GM12878 (cell line): ENCODE measurements at regions not wholly inside any gene's neighbourhood (a gene's known extent, or its start where the extent isn't known, plus 50 kb on each side); places are given as distances from the start of the nearest gene placed in this dataset.

Experiments
- ATAC-seq: fragments of 200-7000 bp; cut with Tn5 transposase; 3 replicates; pipeline ENCODE4 v1.9.1; 2020; ENCODE audit warnings: mild to moderate bottlenecking, moderate library complexity
- BruUV-seq: library from RNA; stranded (reverse); fragments of 400-500 nt; replicated peaks from 2 replicates; lab custom pipeline; 2021; lab: Mats Ljungman, UMichigan
- CTCF ChIA-PET: fragments of 300-600 bp; sonication (Branson Sonifier 250); formaldehyde crosslinking; extraction: SDS; loops from one replicate; lab custom pipeline; 2021; ENCODE audit warnings: inconsistent platforms; lab: Yijun Ruan, JAX
- POLR2A ChIA-PET: fragments of 350-600 bp; formaldehyde crosslinking; extraction: SDS; loops from one replicate; lab custom pipeline; 2021; ENCODE audit warnings: inconsistent platforms; lab: Charles Lee
- RAD21 ChIA-PET: fragments of 300-600 bp; sonication (Branson Sonifier 250); formaldehyde crosslinking; loops from one replicate; lab custom pipeline; 2023; ENCODE audit warnings: antibody characterized with exemption; ENCODE audit not compliant: unreplicated experiment; lab: Charles Lee
- SMC1A ChIA-PET: fragments of 300-600 bp; sonication (Branson Sonifier 250); formaldehyde crosslinking; loops from one replicate; lab custom pipeline; 2023; ENCODE audit not compliant: unreplicated experiment, uncharacterized antibody; lab: Charles Lee
- DNase-seq: peaks from one replicate; pipeline ENCODE4 v3.0.0-alpha.2; 2011; ENCODE audit warnings: low read depth, low spot score
- FAIRE-seq: peaks from 3 replicates; lab custom pipeline; 2011; peaks lifted over from hg19 to GRCh38; lab: Jason Lieb, UNC
- H2AFZ ChIP-seq: 2 replicates; pipeline ENCODE4 v1.6.0; 2011; ENCODE audit warnings: low read depth, low read length, control low read depth; ENCODE audit not compliant: control insufficient read depth
- H3K27ac ChIP-seq: 2 replicates; pipeline ENCODE4 v1.5.1; 2011; ENCODE audit warnings: control low read depth; ENCODE audit not compliant: control insufficient read depth, insufficient read depth
- H3K27me3 ChIP-seq, 2 experiments: replicated peaks in 1 of 2; 2 replicates each; pipeline versions ENCODE4 v1.6.0 to v1.6.1; 2011; ENCODE audit warnings: low read length in 1 of 2; ENCODE audit not compliant: control insufficient read depth in 2 of 2, insufficient read depth in 2 of 2
- H3K36me3 ChIP-seq, 2 experiments: 2 replicates each; pipeline ENCODE4 v1.5.1; 2011; ENCODE audit warnings: low read length in 1 of 2; ENCODE audit not compliant: control insufficient read depth in 2 of 2, insufficient read depth in 2 of 2
- H3K4me1 ChIP-seq: 2 replicates; pipeline ENCODE4 v1.6.1; 2011; ENCODE audit warnings: mild to moderate bottlenecking, low read length, moderate library complexity, mixed read lengths; ENCODE audit not compliant: control insufficient read depth, insufficient read depth
- H3K4me2 ChIP-seq: 2 replicates; pipeline ENCODE4 v1.6.0; 2011; ENCODE audit warnings: control low read depth; ENCODE audit not compliant: control insufficient read depth, insufficient read depth
- H3K4me3 ChIP-seq: fragments of 200-600 bp; sonication (generic); 2 replicates; pipeline ENCODE4 v1.5.1; 2016
- H3K79me2 ChIP-seq: 2 replicates; pipeline ENCODE4 v1.6.0; 2011; ENCODE audit warnings: low read length; ENCODE audit not compliant: control insufficient read depth, insufficient read depth
- H3K9ac ChIP-seq: 2 replicates; pipeline ENCODE4 v1.8.0; 2011; ENCODE audit warnings: low read length, control low read depth, mixed read lengths; ENCODE audit not compliant: control insufficient read depth, insufficient read depth
- H3K9me3 ChIP-seq: replicated peaks from 3 replicates; pipeline ENCODE4 v1.5.1; 2011; ENCODE audit warnings: mild to moderate bottlenecking, low read length; ENCODE audit not compliant: control insufficient read depth, insufficient read depth
- H4K20me1 ChIP-seq: 2 replicates; pipeline ENCODE4 v1.6.0; 2011; ENCODE audit not compliant: control insufficient read depth, insufficient read depth
- BHLHE40 ChIP-seq, 2 experiments: fragments of 450-650 bp in 1 of 2; IDR thresholded peaks; 2 replicates each; pipeline ENCODE4 v1.6.1; 2011 to 2017; ENCODE audit warnings: low read depth in 2 of 2, borderline replicate concordance in 1 of 2, improper control_type of control experiment in 1 of 2, low read length in 1 of 2, mild to moderate bottlenecking in 1 of 2
- CBFB ChIP-seq: IDR thresholded peaks from 2 replicates; pipeline ENCODE4 v1.6.1; 2016; ENCODE audit warnings: antibody characterized with exemption, low read depth
- DPF2 ChIP-seq: fragments of 450-650 bp; IDR thresholded peaks from 2 replicates; pipeline ENCODE4 v1.6.1; 2017; ENCODE audit warnings: mild to moderate bottlenecking
- FOXM1 ChIP-seq: IDR thresholded peaks from 2 replicates; pipeline ENCODE4 v1.6.1; 2012; ENCODE audit warnings: low read depth, mild to moderate bottlenecking, inconsistent platforms, low read length, moderate library complexity
- GABPA ChIP-seq: IDR thresholded peaks from 2 replicates; pipeline ENCODE4 v1.6.1; 2014; ENCODE audit warnings: antibody characterized with exemption, low read depth, mild to moderate bottlenecking, inconsistent platforms
- HDGF ChIP-seq: fragments of 450-650 bp; IDR thresholded peaks from 2 replicates; pipeline ENCODE4 v1.6.1; 2016; ENCODE audit warnings: antibody characterized with exemption
- KLF5 ChIP-seq: fragments of 450-650 bp; IDR thresholded peaks from 2 replicates; pipeline ENCODE4 v1.6.1; 2014; ENCODE audit warnings: mild to moderate bottlenecking; ENCODE audit not compliant: partially characterized antibody
- POLR2AphosphoS2 ChIP-seq: IDR thresholded peaks from 2 replicates; pipeline ENCODE4 v1.6.1; 2011; ENCODE audit warnings: low read depth, mild to moderate bottlenecking, low read length, improper control_type of control experiment, moderate library complexity
- SREBF1 ChIP-seq: IDR thresholded peaks from 2 replicates; pipeline ENCODE4 v1.6.1; 2012; ENCODE audit warnings: mild to moderate bottlenecking, low read length
- TCF3 ChIP-seq: IDR thresholded peaks from 2 replicates; pipeline ENCODE4 v1.6.1; 2012; ENCODE audit warnings: low read depth, mild to moderate bottlenecking, low read length, borderline replicate concordance; ENCODE audit not compliant: insufficient read depth
- YBX1 ChIP-seq: fragments of 450-650 bp; IDR thresholded peaks from 2 replicates; pipeline ENCODE4 v1.6.1; 2016; ENCODE audit warnings: antibody characterized with exemption
- WGBS: methylation state at CpG from one replicate; pipeline ENCODE4 v1.1.6; 2016; ENCODE audit warnings: low lambda C conversion rate; ENCODE audit not compliant: insufficient replicate concordance, insufficient coverage; ENCODE audit errors: missing lambda C conversion rate; 5-methylcytosine and 5-hydroxymethylcytosine counted together
- in situ Hi-C: fragments of 300-500 bp; cut with MboI; formaldehyde crosslinking; loops from 9 replicates; pipeline ENCODE4 v1.14.3; 2018; ENCODE audit warnings: mixed read lengths
- intact Hi-C: fragments of 100-400 bp; cut with micrococcal nuclease; formaldehyde crosslinking; loops from one replicate; pipeline ENCODE4 v1.14.2; 2022; ENCODE audit not compliant: unreplicated experiment
- TF ChIP-seq, protein P1 (sequence below): fragments of 450-650 bp; IDR thresholded peaks from 2 replicates; pipeline ENCODE4 v1.6.1; 2017; ENCODE audit warnings: mild to moderate bottlenecking, moderate library complexity
- TF ChIP-seq, protein P2 (sequence below): fragments of 450-650 bp; IDR thresholded peaks from 2 replicates; pipeline ENCODE4 v1.6.1; 2017; ENCODE audit warnings: antibody characterized with exemption, mild to moderate bottlenecking, moderate library complexity
- TF ChIP-seq, protein P3 (sequence below): IDR thresholded peaks from 2 replicates; pipeline ENCODE4 v1.6.1; 2012; ENCODE audit warnings: mild to moderate bottlenecking, low read depth, low read length

DNA sequence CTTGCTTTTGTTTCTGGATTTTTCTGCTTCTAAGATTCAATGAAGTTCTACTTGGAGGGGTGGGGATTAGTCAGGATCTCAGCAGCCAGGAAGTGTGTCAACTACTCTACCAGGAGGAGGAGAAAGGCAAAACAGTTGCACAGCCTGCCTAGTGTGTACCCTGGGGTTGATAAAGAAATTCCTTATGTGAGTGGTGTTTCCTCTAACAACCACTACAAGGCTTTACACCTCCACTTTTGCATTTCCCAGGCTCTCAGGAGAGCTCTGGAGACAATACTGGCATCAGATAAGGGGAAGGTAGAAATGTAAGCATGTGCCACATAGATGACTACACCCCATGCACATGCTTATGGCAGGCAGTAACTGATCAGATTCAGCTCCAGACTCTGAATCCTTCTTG lies 174.6 kb downstream of the TOX3 start (continued):
- TF ChIP-seq, protein P1, sequence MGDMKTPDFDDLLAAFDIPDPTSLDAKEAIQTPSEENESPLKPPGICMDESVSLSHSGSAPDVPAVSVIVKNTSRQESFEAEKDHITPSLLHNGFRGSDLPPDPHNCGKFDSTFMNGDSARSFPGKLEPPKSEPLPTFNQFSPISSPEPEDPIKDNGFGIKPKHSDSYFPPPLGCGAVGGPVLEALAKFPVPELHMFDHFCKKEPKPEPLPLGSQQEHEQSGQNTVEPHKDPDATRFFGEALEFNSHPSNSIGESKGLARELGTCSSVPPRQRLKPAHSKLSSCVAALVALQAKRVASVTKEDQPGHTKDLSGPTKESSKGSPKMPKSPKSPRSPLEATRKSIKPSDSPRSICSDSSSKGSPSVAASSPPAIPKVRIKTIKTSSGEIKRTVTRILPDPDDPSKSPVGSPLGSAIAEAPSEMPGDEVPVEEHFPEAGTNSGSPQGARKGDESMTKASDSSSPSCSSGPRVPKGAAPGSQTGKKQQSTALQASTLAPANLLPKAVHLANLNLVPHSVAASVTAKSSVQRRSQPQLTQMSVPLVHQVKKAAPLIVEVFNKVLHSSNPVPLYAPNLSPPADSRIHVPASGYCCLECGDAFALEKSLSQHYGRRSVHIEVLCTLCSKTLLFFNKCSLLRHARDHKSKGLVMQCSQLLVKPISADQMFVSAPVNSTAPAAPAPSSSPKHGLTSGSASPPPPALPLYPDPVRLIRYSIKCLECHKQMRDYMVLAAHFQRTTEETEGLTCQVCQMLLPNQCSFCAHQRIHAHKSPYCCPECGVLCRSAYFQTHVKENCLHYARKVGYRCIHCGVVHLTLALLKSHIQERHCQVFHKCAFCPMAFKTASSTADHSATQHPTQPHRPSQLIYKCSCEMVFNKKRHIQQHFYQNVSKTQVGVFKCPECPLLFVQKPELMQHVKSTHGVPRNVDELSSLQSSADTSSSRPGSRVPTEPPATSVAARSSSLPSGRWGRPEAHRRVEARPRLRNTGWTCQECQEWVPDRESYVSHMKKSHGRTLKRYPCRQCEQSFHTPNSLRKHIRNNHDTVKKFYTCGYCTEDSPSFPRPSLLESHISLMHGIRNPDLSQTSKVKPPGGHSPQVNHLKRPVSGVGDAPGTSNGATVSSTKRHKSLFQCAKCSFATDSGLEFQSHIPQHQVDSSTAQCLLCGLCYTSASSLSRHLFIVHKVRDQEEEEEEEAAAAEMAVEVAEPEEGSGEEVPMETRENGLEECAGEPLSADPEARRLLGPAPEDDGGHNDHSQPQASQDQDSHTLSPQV: no peak
- TF ChIP-seq BHLHE40 (IDR thresholded peaks at IDR 0.05; ENCODE audit: borderline replicate concordance in 1 of 2, low read depth in 2 of 2, low read length in 1 of 2): no peak
- no peak for TF ChIP-seq FOXM1
- TF ChIP-seq SREBF1: no peak
- TF ChIP-seq GABPA: no peak
- no peak for TF ChIP-seq DPF2
- no peak for TF ChIP-seq POLR2AphosphoS2

DNA sequence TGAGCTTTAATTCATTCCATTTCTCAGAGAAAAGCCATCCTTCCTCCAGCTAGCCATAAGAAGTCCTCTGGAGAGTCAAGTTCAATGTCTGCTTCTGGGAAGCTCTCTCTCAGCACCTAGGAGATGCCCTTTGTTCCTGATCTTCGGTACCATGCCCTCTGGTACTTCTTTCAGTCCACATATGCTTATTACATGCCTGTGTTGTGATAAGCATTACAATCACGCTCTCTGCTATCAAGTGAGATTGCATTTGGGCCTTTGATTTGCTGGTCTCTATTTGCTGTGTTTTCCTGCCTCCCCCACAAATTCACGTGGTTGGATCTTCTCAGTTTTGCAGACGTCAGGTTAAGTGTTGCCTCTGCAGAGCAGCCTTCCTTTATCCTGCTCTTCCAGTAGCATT lies 178.1 kb downstream of the TOX3 start:
- no peak overlapping the region for H3K4me2 ChIP-seq
- ChIA-PET SMC1A (no interaction called here), POLR2A (no interaction called here), CTCF (no interaction called here), RAD21 (no interaction called here)
- 9% methylated on average over 4 of the region's 4 CpGs for WGBS
- H3K36me3 ChIP-seq: no peaks in the 10 kb centered on the region
- H3K79me2 ChIP-seq: no peaks in the 10 kb centered on the region
- no peak overlapping the region for H2AFZ ChIP-seq
- no peaks in the 10 kb centered on the region for H3K27me3 ChIP-seq
- intact Hi-C loops (no loop called here), in situ Hi-C loops (no loop called here)
- no peak overlapping the region for H3K9ac ChIP-seq
- no peak overlapping the region for H3K4me3 ChIP-seq
- H4K20me1 ChIP-seq: no peaks in the 10 kb centered on the region
- BruUV-seq: no TSS peak
- DNase-seq: no peak
- no peaks in the 10 kb centered on the region; the same call in 2 of the 3 replicates for H3K9me3 ChIP-seq
- no peak overlapping the region for H3K27ac ChIP-seq
- no peak for ATAC-seq
- no peak for FAIRE-seq
- no peaks in the 10 kb centered on the region for H3K4me1 ChIP-seq
- TF ChIP-seq YBX1: no peak
- no peak for TF ChIP-seq TCF3
- TF ChIP-seq, protein P2, sequence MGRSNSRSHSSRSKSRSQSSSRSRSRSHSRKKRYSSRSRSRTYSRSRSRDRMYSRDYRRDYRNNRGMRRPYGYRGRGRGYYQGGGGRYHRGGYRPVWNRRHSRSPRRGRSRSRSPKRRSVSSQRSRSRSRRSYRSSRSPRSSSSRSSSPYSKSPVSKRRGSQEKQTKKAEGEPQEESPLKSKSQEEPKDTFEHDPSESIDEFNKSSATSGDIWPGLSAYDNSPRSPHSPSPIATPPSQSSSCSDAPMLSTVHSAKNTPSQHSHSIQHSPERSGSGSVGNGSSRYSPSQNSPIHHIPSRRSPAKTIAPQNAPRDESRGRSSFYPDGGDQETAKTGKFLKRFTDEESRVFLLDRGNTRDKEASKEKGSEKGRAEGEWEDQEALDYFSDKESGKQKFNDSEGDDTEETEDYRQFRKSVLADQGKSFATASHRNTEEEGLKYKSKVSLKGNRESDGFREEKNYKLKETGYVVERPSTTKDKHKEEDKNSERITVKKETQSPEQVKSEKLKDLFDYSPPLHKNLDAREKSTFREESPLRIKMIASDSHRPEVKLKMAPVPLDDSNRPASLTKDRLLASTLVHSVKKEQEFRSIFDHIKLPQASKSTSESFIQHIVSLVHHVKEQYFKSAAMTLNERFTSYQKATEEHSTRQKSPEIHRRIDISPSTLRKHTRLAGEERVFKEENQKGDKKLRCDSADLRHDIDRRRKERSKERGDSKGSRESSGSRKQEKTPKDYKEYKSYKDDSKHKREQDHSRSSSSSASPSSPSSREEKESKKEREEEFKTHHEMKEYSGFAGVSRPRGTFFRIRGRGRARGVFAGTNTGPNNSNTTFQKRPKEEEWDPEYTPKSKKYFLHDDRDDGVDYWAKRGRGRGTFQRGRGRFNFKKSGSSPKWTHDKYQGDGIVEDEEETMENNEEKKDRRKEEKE: no peak
- TF ChIP-seq, protein P3, sequence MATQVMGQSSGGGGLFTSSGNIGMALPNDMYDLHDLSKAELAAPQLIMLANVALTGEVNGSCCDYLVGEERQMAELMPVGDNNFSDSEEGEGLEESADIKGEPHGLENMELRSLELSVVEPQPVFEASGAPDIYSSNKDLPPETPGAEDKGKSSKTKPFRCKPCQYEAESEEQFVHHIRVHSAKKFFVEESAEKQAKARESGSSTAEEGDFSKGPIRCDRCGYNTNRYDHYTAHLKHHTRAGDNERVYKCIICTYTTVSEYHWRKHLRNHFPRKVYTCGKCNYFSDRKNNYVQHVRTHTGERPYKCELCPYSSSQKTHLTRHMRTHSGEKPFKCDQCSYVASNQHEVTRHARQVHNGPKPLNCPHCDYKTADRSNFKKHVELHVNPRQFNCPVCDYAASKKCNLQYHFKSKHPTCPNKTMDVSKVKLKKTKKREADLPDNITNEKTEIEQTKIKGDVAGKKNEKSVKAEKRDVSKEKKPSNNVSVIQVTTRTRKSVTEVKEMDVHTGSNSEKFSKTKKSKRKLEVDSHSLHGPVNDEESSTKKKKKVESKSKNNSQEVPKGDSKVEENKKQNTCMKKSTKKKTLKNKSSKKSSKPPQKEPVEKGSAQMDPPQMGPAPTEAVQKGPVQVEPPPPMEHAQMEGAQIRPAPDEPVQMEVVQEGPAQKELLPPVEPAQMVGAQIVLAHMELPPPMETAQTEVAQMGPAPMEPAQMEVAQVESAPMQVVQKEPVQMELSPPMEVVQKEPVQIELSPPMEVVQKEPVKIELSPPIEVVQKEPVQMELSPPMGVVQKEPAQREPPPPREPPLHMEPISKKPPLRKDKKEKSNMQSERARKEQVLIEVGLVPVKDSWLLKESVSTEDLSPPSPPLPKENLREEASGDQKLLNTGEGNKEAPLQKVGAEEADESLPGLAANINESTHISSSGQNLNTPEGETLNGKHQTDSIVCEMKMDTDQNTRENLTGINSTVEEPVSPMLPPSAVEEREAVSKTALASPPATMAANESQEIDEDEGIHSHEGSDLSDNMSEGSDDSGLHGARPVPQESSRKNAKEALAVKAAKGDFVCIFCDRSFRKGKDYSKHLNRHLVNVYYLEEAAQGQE: no peak
- no peak for TF ChIP-seq CBFB
- TF ChIP-seq KLF5: no peak
- TF ChIP-seq HDGF: no peak
